Hepatocyte (in vitro differentiated cells): ENCODE measurements at regions not wholly inside any gene's neighbourhood (a gene's known extent, or its start where the extent isn't known, plus 50 kb on each side); places are given as distances from the start of the nearest gene placed in this dataset.

ENCODE experiments used
- EZH2 ChIP-seq: fragments of 200-600 bp; sonication (generic); IDR thresholded peaks from 2 replicates; pipeline ENCODE4 v1.6.1; 2016; ENCODE audit warnings: antibody characterized with exemption, mild to moderate bottlenecking, borderline replicate concordance
- EZH2phosphoT487 ChIP-seq: fragments of 200-600 bp; sonication (generic); IDR thresholded peaks from one replicate; pipeline ENCODE4 v1.6.1; 2018; ENCODE audit warnings: antibody characterized with exemption, mild to moderate bottlenecking, low read depth, moderate library complexity; ENCODE audit not compliant: unreplicated experiment, severe bottlenecking
- TF ChIP-seq, protein P1 (sequence below): fragments of 200-600 bp; sonication (generic); IDR thresholded peaks from 2 replicates; pipeline ENCODE4 v1.5.1; 2016; ENCODE audit warnings: antibody characterized with exemption, mild to moderate bottlenecking; ENCODE audit not compliant: poor library complexity

DNA sequence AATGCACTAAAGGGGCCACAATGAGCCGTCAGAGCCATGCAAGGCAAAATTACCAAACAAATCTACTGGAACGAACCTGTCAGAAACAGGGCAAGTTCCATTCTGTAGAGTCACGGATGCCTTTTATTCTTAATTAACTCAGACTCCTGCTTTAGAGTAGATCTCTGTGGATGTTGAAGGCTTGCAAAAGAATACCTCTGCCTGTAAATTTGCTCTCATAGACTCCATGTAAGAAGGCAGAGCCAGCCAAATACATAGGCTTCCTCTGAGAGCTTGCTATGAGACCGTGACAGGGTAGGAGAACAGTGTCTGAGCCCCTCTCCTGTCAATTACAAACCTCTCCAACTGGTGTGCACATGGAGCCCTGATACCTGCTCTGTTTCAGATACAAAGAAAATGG, 787.9 kb upstream of the POM121L12 start:
- TF ChIP-seq, protein P1, sequence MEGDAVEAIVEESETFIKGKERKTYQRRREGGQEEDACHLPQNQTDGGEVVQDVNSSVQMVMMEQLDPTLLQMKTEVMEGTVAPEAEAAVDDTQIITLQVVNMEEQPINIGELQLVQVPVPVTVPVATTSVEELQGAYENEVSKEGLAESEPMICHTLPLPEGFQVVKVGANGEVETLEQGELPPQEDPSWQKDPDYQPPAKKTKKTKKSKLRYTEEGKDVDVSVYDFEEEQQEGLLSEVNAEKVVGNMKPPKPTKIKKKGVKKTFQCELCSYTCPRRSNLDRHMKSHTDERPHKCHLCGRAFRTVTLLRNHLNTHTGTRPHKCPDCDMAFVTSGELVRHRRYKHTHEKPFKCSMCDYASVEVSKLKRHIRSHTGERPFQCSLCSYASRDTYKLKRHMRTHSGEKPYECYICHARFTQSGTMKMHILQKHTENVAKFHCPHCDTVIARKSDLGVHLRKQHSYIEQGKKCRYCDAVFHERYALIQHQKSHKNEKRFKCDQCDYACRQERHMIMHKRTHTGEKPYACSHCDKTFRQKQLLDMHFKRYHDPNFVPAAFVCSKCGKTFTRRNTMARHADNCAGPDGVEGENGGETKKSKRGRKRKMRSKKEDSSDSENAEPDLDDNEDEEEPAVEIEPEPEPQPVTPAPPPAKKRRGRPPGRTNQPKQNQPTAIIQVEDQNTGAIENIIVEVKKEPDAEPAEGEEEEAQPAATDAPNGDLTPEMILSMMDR, result no peak
- TF ChIP-seq EZH2phosphoT487 (no peak), EZH2 (no peak)
